ENCODE measurements at regions not wholly inside any gene's neighbourhood (a gene's known extent, or its start where the extent isn't known, plus 50 kb on each side); places are given as distances from the start of the nearest gene placed in this dataset.

- TF ChIP-seq CTCF (IDR thresholded peaks at IDR 0.05) (no peak), POLR2A (IDR thresholded peaks at IDR 0.05) (no peak)
Measured at GRCh38 chr11:110929129-110929528, 216.9 kb upstream of the ARHGAP20 start.
